ENCODE measurements at regions not wholly inside any gene's neighbourhood (a gene's known extent, or its start where the extent isn't known, plus 50 kb on each side); places are given as distances from the start of the nearest gene placed in this dataset.

- Histone ChIP-seq H3K9ac (no peak overlapping the region), H3K4me2 (no peak overlapping the region), H3K9me3 (no peaks in the 10 kb centered on the region), H3K79me2 (ENCODE audit: insufficient read depth) (no peaks in the 10 kb centered on the region), H3K27me3 (ENCODE audit: insufficient read depth) (no peaks in the 10 kb centered on the region), H3K36me3 (replicated peaks in 1 of 2; ENCODE audit: control insufficient read depth in 1 of 2, insufficient read depth in 2 of 2, low read length in 1 of 2) (no peaks in the 10 kb centered on the region), H3K4me3 (ENCODE audit: low read depth in 2 of 2, low read length in 1 of 2) (no peak overlapping the region), H2AFZ (ENCODE audit: low read depth) (no peak overlapping the region), H3K27ac (ENCODE audit: low read depth in 2 of 2, low read length in 1 of 2) (no peak overlapping the region), H3K4me1 (ENCODE audit: control insufficient read depth in 1 of 2, insufficient read depth in 2 of 2, low read depth in 1 of 2, low read length in 1 of 2) (peaks cover 0 to 3% of the 10 kb centered on the region in 2 experiments; a peak in 1 of 4 replicates), H3K9me2 (no peaks in the 10 kb centered on the region), H3F3A (replicated peaks; ENCODE audit: insufficient read depth) (no peaks in the 10 kb centered on the region), H4K20me1 (ENCODE audit: insufficient read depth) (no peaks in the 10 kb centered on the region)
- no peak for DNase-seq
- 61% methylated on average over 2 of the region's 2 CpGs for WGBS (ENCODE audit: low lambda C conversion rate)
- POLR2A ChIA-PET: no interaction called here
- no peak for TF ChIP-seq EP300 (IDR thresholded peaks at IDR 0.05; ENCODE audit: borderline replicate concordance in 1 of 2, low read depth in 1 of 2, low read length in 1 of 2)
- TF ChIP-seq FOXM1 (IDR thresholded peaks at IDR 0.05; ENCODE audit: low read depth): no peak
- no peak for TF ChIP-seq PBX3 (IDR thresholded peaks at IDR 0.05)
- no peak for TF ChIP-seq NRF1 (IDR thresholded peaks at IDR 0.05; ENCODE audit: low read depth, low read length)
- TF ChIP-seq REST (IDR thresholded peaks at IDR 0.05; ENCODE audit: low read depth, low read length): no peak
- TF ChIP-seq POLR2AphosphoS5 (IDR thresholded peaks at IDR 0.05; ENCODE audit: low read depth, low read length): no peak
- TF ChIP-seq RCOR1 (IDR thresholded peaks at IDR 0.05; ENCODE audit: low read length): no peak
- no peak for TF ChIP-seq SIN3A (IDR thresholded peaks at IDR 0.05; ENCODE audit: borderline replicate concordance, low read depth, low read length)
- no peak for TF ChIP-seq IRF3 (IDR thresholded peaks at IDR 0.05; ENCODE audit: low read depth, low read length)
- TF ChIP-seq GATA2 (CRISPR knock-in tag; IDR thresholded peaks at IDR 0.05): no peak
- TF ChIP-seq CTCF (IDR thresholded peaks at IDR 0.05): no peak
- CTCF ChIA-PET: no interaction called here
These were observed 427.3 kb upstream of the CHORDC1 start for GRCh38 chr11:90650153-90650552.

Data from SK-N-SH (cell line).